ENCODE measurements at regions not wholly inside any gene's neighbourhood (a gene's known extent, or its start where the extent isn't known, plus 50 kb on each side); places are given as distances from the start of the nearest gene placed in this dataset.

DNA sequence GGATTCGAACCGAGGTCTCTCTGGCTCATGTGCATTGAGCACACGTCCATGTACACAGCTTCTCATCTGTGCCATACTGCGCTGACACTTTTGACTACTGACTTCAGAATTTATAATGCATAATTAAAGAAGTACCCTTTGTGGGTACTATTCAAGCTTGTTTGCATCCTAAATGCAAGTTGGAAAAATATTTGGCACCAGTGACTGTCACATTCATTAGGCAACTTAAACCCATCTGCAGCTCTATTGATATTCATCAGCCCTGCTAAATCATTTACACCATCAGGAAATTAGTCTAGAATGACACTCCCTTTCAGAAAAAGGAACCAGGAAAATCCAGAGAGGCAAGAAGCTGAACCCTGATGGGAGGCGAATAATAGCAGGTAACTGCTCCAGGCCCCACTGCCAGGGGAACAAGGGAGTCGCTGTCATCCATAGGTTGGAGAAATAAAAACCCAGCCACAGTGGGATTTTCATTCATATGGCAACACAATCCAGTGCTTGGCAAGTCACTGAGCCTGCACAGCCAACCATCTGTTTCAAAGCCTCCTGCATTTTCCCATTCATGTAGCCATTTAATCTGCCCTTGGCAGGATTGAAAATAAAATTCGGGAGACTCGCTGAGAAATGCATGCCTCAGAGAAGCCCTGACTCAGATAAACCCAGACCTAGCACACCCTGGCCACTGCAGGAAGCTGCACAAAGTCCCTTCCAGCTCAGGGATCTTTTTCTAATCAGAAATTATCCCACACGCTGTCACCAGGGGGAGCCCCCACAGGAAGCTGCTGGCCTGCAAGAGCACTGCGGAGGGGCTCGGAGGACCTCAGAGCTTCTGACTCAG lies 103.0 kb upstream of the VEPH1 start:
- Histone ChIP-seq H3K4me3 (replicated peaks in 1 of 3) (no peak overlapping the region), H3K9me3 (no peaks in the 10 kb centered on the region), H3K36me3 (no peaks in the 10 kb centered on the region), H3K27me3 (no peaks in the 10 kb centered on the region), H3K27ac (no peak overlapping the region), H3K4me1 (no peaks in the 10 kb centered on the region)
- intact Hi-C loops (cut with DNase I), result no loop called here
- peak; percentile 51 to 55 for DNase-seq
- 45 to 46% methylated on average over 11 of the region's 11 CpGs for WGBS, 2 donors
- TF ChIP-seq, protein P1, sequence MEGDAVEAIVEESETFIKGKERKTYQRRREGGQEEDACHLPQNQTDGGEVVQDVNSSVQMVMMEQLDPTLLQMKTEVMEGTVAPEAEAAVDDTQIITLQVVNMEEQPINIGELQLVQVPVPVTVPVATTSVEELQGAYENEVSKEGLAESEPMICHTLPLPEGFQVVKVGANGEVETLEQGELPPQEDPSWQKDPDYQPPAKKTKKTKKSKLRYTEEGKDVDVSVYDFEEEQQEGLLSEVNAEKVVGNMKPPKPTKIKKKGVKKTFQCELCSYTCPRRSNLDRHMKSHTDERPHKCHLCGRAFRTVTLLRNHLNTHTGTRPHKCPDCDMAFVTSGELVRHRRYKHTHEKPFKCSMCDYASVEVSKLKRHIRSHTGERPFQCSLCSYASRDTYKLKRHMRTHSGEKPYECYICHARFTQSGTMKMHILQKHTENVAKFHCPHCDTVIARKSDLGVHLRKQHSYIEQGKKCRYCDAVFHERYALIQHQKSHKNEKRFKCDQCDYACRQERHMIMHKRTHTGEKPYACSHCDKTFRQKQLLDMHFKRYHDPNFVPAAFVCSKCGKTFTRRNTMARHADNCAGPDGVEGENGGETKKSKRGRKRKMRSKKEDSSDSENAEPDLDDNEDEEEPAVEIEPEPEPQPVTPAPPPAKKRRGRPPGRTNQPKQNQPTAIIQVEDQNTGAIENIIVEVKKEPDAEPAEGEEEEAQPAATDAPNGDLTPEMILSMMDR (IDR thresholded peaks at IDR 0.05), result peak; percentile 36 to 87 (median 52)
- no peak for TF ChIP-seq POLR2A (IDR thresholded peaks at IDR 0.05)

DNA sequence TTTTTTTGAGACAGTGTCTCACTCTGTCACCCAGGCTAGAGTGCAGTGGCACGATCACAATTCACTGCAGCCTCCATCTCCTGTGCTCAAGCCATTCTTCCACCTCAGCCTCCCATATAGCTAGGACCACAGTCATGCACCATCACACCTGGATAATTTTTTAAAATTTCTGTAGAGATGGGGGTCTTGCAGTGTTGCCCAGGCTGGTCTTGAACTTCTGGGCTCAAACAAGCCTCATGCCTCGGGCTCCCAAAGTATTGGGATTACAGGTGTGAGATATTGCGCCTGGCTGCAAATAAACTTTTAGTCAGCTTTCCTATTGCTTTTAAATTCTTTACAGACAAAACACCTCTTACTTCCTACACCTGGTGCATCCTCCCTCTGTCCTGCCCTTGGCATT lies 102.1 kb upstream of the VEPH1 start:
- Histone ChIP-seq H3K4me3 (replicated peaks in 1 of 3) (no peak overlapping the region), H3K9me3 (no peaks in the 10 kb centered on the region), H3K4me1 (no peaks in the 10 kb centered on the region), H3K27ac (no peak overlapping the region), H3K36me3 (no peaks in the 10 kb centered on the region), H3K27me3 (no peaks in the 10 kb centered on the region)
- DNase-seq, result no peak
- TF ChIP-seq, protein P1 (IDR thresholded peaks at IDR 0.05), result no peak
- TF ChIP-seq POLR2A (IDR thresholded peaks at IDR 0.05), result no peak
- WGBS, 2 donors, result 73 to 81% methylated on average over 3 of the region's 3 CpGs
- intact Hi-C loops (cut with DNase I), result no loop called here

DNA sequence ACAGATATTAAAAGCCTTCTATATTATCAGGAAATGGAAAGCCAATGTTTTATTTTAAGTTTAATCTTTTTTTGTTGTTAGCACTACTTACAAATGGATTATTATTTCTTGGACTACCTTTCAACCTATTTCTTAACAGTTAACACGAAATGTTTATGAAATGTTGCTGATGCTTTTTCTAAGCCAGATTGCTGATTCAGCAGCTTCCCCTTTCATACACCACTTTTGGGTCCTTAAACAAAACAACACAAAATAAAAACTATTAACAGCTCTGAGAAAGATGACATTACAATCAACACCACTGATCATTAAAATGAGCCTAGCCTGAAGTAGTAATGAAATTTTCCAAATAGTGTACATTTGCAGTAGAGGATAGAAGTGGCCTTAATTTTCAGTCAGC lies 99.2 kb upstream of the VEPH1 start:
- TF ChIP-seq, protein P1 (IDR thresholded peaks at IDR 0.05), result no peak
- TF ChIP-seq POLR2A (IDR thresholded peaks at IDR 0.05), result no peak
- intact Hi-C loops (cut with DNase I), result no loop called here
- WGBS, 2 donors, result 84 to 89% methylated on average over 1 of the region's 1 CpG

DNA sequence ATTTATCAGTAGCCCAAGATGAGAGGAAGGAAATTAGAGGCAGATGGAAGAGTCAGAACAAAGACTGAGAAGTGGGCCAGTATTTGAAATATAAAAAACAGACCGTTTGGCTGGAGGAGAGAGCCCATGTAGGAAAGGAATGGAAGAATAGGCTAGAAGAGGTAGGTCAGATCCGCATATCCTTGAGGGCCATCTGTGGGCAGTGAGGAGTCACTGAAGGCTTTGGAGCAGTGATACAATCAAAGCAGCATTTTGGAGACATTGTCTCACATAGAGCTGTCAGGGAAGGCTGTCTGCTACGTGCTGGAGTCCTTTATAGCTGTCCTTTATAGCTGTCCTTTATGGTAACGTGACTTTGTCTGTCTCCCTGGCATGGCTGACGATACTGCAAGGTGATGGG lies 92.0 kb upstream of the VEPH1 start:
- no peaks in the 10 kb centered on the region for H3K9me3 ChIP-seq

More for the DNA sequence above, 99.2 kb upstream of the VEPH1 start:
- Histone ChIP-seq H3K27me3 (no peaks in the 10 kb centered on the region), H3K4me1 (no peaks in the 10 kb centered on the region), H3K4me3 (replicated peaks in 1 of 3) (no peak overlapping the region), H3K9me3 (no peaks in the 10 kb centered on the region), H3K27ac (no peak overlapping the region), H3K36me3 (no peaks in the 10 kb centered on the region)
- no peak for DNase-seq

DNA sequence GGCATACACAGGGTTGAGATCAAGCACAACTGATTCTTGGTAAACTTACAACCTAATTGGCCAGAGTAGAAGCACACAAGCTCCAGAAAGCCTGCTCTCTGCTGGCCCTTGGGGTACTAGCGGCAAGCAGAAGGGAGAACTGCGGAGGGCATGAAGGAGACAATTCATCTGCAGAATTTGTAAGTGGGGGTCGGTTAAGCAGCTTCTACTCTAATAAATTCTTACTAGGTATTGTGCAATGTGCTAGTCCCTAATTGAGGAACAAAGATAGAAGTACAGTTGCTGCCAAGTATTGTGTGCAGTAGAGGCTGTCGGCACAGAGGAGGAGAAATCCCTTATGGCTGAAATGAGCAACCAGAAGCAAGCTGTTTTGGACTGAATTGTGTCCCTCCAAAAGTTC lies 91.2 kb upstream of the VEPH1 start:
- DNase-seq, result no peak
- Histone ChIP-seq H3K27me3 (no peaks in the 10 kb centered on the region), H3K36me3 (no peaks in the 10 kb centered on the region), H3K27ac (no peak overlapping the region), H3K4me1 (no peaks in the 10 kb centered on the region), H3K4me3 (replicated peaks in 1 of 3) (no peak overlapping the region), H3K9me3 (no peaks in the 10 kb centered on the region)
- WGBS, 2 donors, result 78 to 82% methylated on average over 4 of the region's 4 CpGs
- TF ChIP-seq, protein P1 (IDR thresholded peaks at IDR 0.05), result no peak
- no peak for TF ChIP-seq POLR2A (IDR thresholded peaks at IDR 0.05)
- intact Hi-C loops (cut with DNase I), result no loop called here

More for the DNA sequence above, 92.0 kb upstream of the VEPH1 start:
- no peak for TF ChIP-seq POLR2A (IDR thresholded peaks at IDR 0.05)
- TF ChIP-seq, protein P1 (IDR thresholded peaks at IDR 0.05), result no peak
- DNase-seq, result no peak
- WGBS, 2 donors, result 84 to 87% methylated on average over 5 of the region's 5 CpGs
- Histone ChIP-seq H3K4me1 (no peaks in the 10 kb centered on the region), H3K27ac (no peak overlapping the region), H3K36me3 (no peaks in the 10 kb centered on the region), H3K4me3 (replicated peaks in 1 of 3) (no peak overlapping the region), H3K27me3 (no peaks in the 10 kb centered on the region)
- intact Hi-C loops (cut with DNase I), result no loop called here
